Mucosa of rectum (tissue), 2 donors: ENCODE measurements at regions not wholly inside any gene's neighbourhood (a gene's known extent, or its start where the extent isn't known, plus 50 kb on each side); places are given as distances from the start of the nearest gene placed in this dataset.

Experiments used
- H3K27ac ChIP-seq, 2 donors: one replicate each; pipeline ENCODE4 v1.7.0; 2013; ENCODE audit warnings: inconsistent platforms in 2 of 2, low read depth in 2 of 2, low read length in 2 of 2
- H3K27me3 ChIP-seq, 2 donors: one replicate each; pipeline ENCODE4 v1.7.0; 2013; ENCODE audit warnings: low read length in 2 of 2; ENCODE audit not compliant: control insufficient read depth in 2 of 2, insufficient read depth in 2 of 2
- H3K36me3 ChIP-seq, 2 donors: one replicate each; pipeline ENCODE4 v1.7.0; 2013; ENCODE audit warnings: low read length in 2 of 2; ENCODE audit not compliant: control insufficient read depth in 2 of 2, insufficient read depth in 2 of 2
- H3K4me1 ChIP-seq, 2 donors: one replicate each; pipeline ENCODE4 v1.7.0; 2013; ENCODE audit warnings: low read length in 2 of 2, mild to moderate bottlenecking in 1 of 2; ENCODE audit not compliant: control insufficient read depth in 2 of 2, insufficient read depth in 2 of 2
- H3K4me3 ChIP-seq, 2 donors: one replicate each; pipeline ENCODE4 v1.7.0; 2013; ENCODE audit warnings: low read length in 2 of 2
- H3K9ac ChIP-seq, 2 donors: one replicate each; pipeline ENCODE4 v1.7.0; 2013; ENCODE audit warnings: low read length in 2 of 2, low read depth in 1 of 2, mild to moderate bottlenecking in 1 of 2
- H3K9me3 ChIP-seq, 2 donors: one replicate each; pipeline ENCODE4 v1.7.0; 2013; ENCODE audit warnings: low read length in 2 of 2; ENCODE audit not compliant: control insufficient read depth in 2 of 2
- donor health status: healthy.
- donor health status: Normal muscosa, but diverticular disease.

DNA sequence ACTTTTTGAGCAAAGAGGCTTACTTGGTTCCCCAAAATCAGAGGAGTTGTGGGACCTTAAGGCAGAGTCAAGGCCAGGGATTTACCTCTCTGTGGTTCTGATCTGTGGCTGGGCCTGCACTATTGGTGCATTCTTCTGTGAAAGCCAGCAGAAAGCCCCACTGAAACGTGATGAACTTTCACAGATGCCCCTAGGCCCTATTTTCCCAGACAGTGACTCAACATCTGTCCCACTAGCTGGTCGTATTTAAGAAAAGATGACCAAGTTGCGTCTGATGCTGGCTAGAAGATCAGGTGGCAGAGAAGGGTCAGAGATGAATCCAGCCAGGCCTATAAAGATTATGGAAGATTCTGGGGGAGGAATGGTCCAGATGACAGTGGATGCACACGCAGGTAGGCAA lies 153.1 kb downstream of the ACTL7B start:
- no peak overlapping the region for H3K9ac ChIP-seq
- no peaks in the 10 kb centered on the region for H3K27me3 ChIP-seq
- H3K9me3 ChIP-seq = no peaks in the 10 kb centered on the region
- no peaks in the 10 kb centered on the region for H3K4me1 ChIP-seq
- no peak overlapping the region for H3K4me3 ChIP-seq
- H3K27ac ChIP-seq = no peak overlapping the region
- no peaks in the 10 kb centered on the region for H3K36me3 ChIP-seq

GRCh38 chr9:108698801-108699200 lies 157.0 kb downstream of the ACTL7B start:
- H3K4me1 ChIP-seq = no peaks in the 10 kb centered on the region
- no peak overlapping the region for H3K9ac ChIP-seq
- H3K4me3 ChIP-seq = no peak overlapping the region
- no peaks in the 10 kb centered on the region for H3K36me3 ChIP-seq
- no peaks in the 10 kb centered on the region for H3K9me3 ChIP-seq
- no peak overlapping the region for H3K27ac ChIP-seq
- H3K27me3 ChIP-seq = no peaks in the 10 kb centered on the region

- H3K36me3 ChIP-seq = no peaks in the 10 kb centered on the region
- H3K9me3 ChIP-seq = no peaks in the 10 kb centered on the region
- no peak overlapping the region for H3K4me3 ChIP-seq
- H3K27ac ChIP-seq = no peak overlapping the region
- H3K4me1 ChIP-seq = no peaks in the 10 kb centered on the region
- H3K9ac ChIP-seq = no peak overlapping the region
- no peaks in the 10 kb centered on the region for H3K27me3 ChIP-seq
These were observed 157.6 kb downstream of the ACTL7B start for GRCh38 chr9:108698231-108698630.

DNA sequence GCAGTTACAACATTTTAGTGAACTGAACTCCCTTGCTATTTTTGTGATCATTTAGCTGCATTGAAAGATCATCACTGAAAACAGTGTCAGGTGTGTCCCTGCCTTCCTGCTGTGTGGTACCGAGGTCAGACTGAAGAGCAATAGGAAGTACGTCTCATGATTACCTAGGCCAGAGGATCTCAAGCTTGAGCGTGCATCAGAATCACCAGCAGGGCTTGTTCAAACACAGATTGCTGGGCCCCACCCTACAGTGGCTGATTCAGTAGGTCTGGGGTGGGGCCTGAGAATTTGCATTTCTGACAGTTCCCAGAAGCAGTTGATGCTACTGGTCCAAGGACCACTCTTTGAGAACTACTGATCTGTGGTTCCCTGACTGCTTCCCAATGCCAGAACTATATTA lies 159.6 kb downstream of the ACTL7B start:
- H3K4me1 ChIP-seq = peaks cover 0 to 6% of the 10 kb centered on the region in 2 donors
- no peak overlapping the region for H3K27ac ChIP-seq
- H3K9me3 ChIP-seq = no peaks in the 10 kb centered on the region
- no peaks in the 10 kb centered on the region for H3K27me3 ChIP-seq
- no peaks in the 10 kb centered on the region for H3K36me3 ChIP-seq
- no peak overlapping the region for H3K9ac ChIP-seq
- no peak overlapping the region for H3K4me3 ChIP-seq

DNA sequence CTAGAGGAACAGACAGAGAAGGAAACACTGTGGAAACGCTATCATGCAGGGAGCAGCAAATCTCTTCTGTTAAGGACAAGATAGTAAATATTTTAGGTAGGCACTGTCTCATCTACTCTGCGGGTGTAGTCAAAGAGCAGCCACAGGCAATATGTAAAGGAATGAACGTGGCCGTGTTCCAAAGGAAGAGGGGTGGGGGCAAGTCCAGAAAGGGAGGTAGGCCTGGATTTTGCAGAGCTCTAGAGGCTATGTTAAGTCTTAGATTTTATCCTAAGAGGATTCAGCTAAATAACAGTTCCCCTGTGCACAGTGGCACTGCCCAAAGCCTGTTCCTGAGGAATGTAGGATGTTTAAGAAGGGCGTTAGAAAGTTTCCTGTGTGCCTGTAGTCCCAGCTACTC lies 161.6 kb downstream of the ACTL7B start:
- Histone ChIP-seq H3K27me3 (no peaks in the 10 kb centered on the region), H3K27ac (no peak overlapping the region), H3K4me3 (no peak overlapping the region), H3K4me1 (peaks cover 0 to 8% of the 10 kb centered on the region in 2 donors), H3K9me3 (no peaks in the 10 kb centered on the region), H3K9ac (no peak overlapping the region), H3K36me3 (no peaks in the 10 kb centered on the region)

GRCh38 chr9:108691614-108692013 lies 164.2 kb downstream of the ACTL7B start:
- Histone ChIP-seq H3K4me3 (no peak overlapping the region), H3K36me3 (no peaks in the 10 kb centered on the region), H3K27ac (peak overlapping the region; percentile 54 to 59), H3K9ac (no peak overlapping the region), H3K9me3 (no peaks in the 10 kb centered on the region), H3K4me1 (peaks cover 0 to 8% of the 10 kb centered on the region in 2 donors), H3K27me3 (no peaks in the 10 kb centered on the region)

- no peaks in the 10 kb centered on the region for H3K36me3 ChIP-seq
- no peak overlapping the region for H3K9ac ChIP-seq
- peaks cover 0 to 8% of the 10 kb centered on the region in 2 donors for H3K4me1 ChIP-seq
- H3K27me3 ChIP-seq = no peaks in the 10 kb centered on the region
- no peak overlapping the region for H3K27ac ChIP-seq
- H3K4me3 ChIP-seq = no peak overlapping the region
- no peaks in the 10 kb centered on the region for H3K9me3 ChIP-seq
These were observed 167.1 kb downstream of the ACTL7B start for GRCh38 chr9:108688676-108689075.

DNA sequence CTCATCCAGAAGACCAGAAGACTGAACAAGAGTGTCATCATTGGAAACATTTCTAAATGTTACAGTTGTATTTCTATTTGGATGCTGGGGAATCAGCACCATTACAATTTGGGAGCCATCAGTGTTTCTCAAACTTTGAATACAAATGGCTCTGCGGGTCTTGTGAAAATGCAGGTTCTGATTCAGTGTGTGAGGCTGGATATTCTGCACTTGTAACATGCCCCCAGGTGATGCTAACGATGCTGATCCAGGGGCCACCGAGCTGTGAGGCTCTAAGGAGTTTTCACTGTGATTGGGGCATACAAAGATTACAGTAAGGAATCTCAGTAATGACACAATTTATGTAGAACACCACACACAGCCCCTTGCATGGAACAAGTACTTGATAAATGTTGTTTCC lies 167.7 kb downstream of the ACTL7B start:
- Histone ChIP-seq H3K9me3 (no peaks in the 10 kb centered on the region), H3K27me3 (no peaks in the 10 kb centered on the region), H3K9ac (no peak overlapping the region), H3K4me1 (peaks cover 0 to 8% of the 10 kb centered on the region in 2 donors), H3K4me3 (no peak overlapping the region), H3K27ac (no peak overlapping the region), H3K36me3 (no peaks in the 10 kb centered on the region)

DNA sequence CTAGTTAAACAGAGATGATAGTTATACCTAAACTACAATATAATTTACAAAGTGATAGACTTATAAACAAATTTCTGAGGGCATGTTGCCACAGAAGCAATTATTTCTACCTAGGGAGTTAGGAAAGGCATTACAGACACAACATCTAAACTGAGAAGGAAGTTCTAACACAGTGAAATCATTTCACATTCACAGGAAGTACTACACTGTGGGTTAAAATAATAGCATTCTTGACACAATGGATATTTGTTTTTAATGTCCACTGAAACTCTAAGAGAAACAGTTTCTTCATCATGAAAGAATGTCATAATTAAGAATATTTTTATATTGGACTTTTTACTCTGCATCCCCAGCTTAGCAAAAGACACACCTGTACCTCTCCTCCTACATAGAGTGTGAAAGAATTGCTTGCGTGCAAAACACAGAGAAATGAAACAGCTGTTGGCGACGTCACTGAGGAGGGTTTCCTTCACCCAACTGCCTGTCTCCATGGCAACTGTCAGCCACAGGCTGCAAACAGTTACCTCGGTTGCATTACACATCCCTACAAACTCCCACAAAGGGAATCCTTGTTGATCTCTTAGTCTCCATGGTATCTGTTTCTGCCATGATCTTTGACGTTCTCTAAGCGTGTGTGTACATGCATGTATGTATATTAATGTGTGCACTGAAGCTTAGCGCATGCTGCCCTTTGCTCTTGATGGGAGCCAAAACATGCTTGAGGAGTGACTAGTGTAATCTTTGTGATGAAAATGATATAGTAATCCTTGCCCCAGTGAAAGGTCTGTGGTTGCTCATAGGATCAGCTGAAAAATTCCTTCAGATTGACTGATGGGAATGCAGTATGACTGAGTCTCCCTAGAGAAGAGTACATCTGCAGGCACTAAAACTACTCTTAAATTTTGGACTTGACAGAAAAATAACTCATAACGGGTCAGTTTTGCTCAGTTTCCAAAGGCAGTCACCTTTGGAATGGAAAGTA lies 168.5 kb downstream of the ACTL7B start:
- Histone ChIP-seq H3K27me3 (no peaks in the 10 kb centered on the region), H3K9me3 (no peaks in the 10 kb centered on the region), H3K27ac (no peak overlapping the region), H3K36me3 (no peaks in the 10 kb centered on the region), H3K4me3 (no peak overlapping the region), H3K9ac (no peak overlapping the region), H3K4me1 (peaks cover 0 to 8% of the 10 kb centered on the region in 2 donors)

DNA sequence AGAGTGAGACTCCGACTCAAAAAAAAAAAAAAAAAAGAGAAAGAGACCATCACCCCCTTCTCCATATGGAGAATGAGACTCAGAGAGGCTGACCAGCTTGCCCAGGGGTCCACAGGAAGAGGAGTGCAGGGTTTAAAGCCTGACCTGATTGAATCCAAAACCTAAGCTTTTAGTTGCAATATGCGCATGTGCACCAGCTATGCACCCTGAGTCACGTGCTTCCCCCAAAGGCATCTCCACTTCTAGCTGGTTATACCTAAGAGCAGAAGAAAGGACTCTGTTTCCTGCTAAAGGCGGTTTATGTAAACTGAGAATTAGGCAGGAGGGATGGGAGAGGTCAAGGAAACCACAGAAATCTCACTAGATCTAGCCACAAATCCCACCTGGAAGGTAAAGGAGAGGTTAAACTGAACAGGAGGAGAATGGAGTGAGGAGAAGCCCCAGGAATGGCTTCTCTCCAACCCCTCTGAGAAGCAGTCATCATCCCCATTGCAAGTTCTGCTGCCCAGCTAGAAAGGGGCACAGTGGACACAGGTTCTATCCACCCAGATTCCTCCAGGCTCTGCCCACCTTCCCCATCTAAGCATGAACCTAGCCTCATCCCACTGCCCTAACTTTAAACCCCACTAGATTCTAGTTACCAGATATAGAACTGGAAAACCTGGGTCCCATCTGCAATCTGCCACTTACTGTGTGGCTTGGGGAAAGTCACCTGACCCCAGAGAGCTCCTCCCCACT lies 171.3 kb downstream of the ACTL7B start:
- H3K36me3 ChIP-seq = no peaks in the 10 kb centered on the region
- H3K4me3 ChIP-seq = no peak overlapping the region
- H3K27ac ChIP-seq = no peak overlapping the region
- H3K9me3 ChIP-seq = no peaks in the 10 kb centered on the region
- no peaks in the 10 kb centered on the region for H3K27me3 ChIP-seq
- no peak overlapping the region for H3K9ac ChIP-seq
- no peaks in the 10 kb centered on the region for H3K4me1 ChIP-seq
